ENCODE measurements at regions not wholly inside any gene's neighbourhood (a gene's known extent, or its start where the extent isn't known, plus 50 kb on each side); places are given as distances from the start of the nearest gene placed in this dataset.

DNA sequence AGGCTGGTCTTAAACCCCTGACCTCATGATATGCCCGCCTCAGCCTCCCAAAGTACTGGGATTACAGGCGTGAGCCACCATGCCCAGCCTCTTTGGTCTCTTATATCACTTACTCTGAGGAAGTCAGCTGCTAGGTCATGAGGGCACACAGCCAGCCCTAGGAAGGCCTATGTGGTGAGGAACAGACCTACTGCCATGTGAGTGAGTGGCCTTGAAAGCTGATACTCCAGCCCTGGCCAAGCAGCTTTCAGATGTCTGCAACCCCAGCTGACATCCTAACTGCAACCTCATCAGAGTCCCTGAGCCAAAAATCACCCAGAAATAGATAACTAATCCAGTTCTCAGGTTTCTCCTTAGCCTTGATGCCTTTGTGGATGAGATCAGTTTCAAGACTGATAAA is 224.3 kb downstream of the EDEM1 start:
- Histone ChIP-seq H3K4me1 (ENCODE audit: insufficient read depth, low read length) (no peaks in the 10 kb centered on the region), H3K36me3 (ENCODE audit: insufficient read depth, low read length) (no peaks in the 10 kb centered on the region), H3K9ac (ENCODE audit: low read depth, low read length) (no peak overlapping the region), H3K9me3 (ENCODE audit: control insufficient read depth, insufficient read depth, low read length) (no peaks in the 10 kb centered on the region)

DNA sequence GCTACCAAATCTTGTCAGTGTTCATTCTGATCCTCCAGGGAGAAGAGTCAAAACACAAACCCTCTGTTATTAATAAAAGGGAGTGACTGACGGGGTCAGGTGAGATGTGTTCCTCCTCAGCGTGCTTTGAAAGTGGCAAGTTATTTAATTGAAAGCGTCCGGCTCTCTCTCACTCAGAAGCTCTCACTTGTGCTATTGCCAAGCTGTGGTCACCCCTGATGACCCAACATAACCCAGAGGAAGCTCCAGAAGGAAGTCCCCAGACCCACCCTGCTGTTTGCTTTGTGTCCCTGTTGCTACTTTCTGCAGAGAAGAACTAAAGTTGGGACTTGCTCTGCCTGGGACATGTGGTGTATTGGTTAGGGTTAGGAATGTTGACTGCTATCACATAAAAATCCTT is 235.6 kb downstream of the EDEM1 start:
- no peaks in the 10 kb centered on the region for H3K36me3 ChIP-seq (ENCODE audit: insufficient read depth, low read length)
- no peak overlapping the region for H3K9ac ChIP-seq (ENCODE audit: low read depth, low read length)

DNA sequence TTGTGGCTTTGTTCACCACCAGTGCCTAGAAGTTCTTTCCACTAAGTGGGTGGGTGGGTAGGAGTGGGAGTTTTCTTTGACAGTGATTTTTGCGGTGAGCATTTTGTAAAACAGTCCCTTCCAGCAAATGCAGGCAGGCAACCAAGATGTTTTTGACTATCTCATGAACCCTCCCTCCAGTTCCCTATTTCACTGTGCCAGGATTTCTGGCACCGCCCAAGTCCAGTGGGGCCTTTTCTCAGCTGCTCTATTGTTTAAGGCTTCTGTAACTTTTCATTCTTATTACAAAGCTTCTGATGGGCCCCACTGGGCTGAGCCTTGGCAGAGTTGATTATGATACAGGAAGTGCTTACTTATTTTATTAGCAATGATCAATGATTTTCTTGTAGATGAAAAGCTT is 236.0 kb downstream of the EDEM1 start:
- H3K4me1 ChIP-seq (ENCODE audit: insufficient read depth, low read length), result peaks cover 2% of the 10 kb centered on the region; the same call in 1 of the 2 replicates
- H3K9me3 ChIP-seq (ENCODE audit: control insufficient read depth, insufficient read depth, low read length), result no peaks in the 10 kb centered on the region
- no peaks in the 10 kb centered on the region for H3K36me3 ChIP-seq (ENCODE audit: insufficient read depth, low read length)
- H3K9ac ChIP-seq (ENCODE audit: low read depth, low read length), result no peak overlapping the region

More for the DNA sequence above, 235.6 kb downstream of the EDEM1 start:
- Histone ChIP-seq H3K4me1 (ENCODE audit: insufficient read depth, low read length) (peaks cover 2% of the 10 kb centered on the region; the same call in 1 of the 2 replicates), H3K9me3 (ENCODE audit: control insufficient read depth, insufficient read depth, low read length) (no peaks in the 10 kb centered on the region)

DNA sequence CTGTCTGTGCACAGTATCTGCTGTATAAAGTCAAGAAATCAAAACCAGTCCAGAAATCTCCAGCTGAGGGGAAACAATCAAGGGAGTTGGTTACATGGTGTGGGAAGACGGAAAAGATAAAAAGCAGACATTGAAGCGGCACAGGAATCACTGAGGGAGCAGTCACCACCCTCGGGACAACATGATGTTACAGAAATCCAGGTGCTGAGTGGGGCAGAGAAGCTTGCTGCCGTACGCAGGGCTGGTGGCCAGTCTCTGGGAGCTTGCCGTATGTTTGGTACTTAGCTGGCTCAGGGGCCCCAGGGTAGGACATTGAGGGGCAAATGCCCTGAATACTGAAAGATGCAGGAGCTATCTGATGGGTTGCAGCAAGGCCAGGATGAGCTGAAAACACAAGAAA is 237.9 kb downstream of the EDEM1 start:
- H3K4me1 ChIP-seq (ENCODE audit: insufficient read depth, low read length), result peaks cover 2% of the 10 kb centered on the region; the same call in 1 of the 2 replicates
- H3K9ac ChIP-seq (ENCODE audit: low read depth, low read length), result no peak overlapping the region
- H3K9me3 ChIP-seq (ENCODE audit: control insufficient read depth, insufficient read depth, low read length), result no peaks in the 10 kb centered on the region
- H3K36me3 ChIP-seq (ENCODE audit: insufficient read depth, low read length), result no peaks in the 10 kb centered on the region

DNA sequence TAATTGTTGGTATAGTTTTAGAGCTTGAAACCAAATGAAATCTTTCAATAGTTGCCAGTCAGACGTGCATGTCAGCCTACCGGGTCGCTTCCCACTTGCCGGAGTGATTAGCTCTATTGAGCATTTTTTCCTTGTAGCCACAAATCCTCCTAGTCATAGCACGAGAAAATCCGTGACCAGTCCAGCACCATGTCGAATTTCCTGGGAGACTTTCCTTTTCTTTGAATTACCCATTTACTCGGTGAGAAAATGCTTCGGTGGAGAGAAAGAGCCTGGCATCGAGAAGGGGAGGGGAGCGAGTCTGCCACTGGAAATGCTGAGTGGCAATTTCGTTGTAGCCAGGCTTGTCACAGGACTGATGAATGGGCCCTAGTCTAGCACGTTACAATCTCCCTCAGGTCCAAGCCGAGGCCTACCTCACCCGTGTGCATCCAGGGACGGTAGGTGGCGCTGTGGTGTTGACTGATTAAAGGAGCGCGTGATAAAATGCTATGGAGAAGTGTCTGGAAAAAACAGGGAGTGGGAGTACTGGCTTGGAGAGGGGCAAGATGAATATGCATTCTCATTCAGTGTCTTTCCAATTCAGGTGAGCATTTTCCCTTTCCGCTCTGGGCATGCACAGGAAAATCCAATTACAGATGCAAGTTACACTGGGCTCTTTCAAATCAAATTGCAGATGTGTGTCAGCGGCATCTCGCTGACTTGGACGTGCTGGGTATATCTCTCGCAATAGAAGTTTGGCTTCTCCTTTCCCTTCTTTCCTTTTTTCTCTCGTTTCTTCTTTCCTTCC is 238.8 kb downstream of the EDEM1 start:
- H3K9ac ChIP-seq (ENCODE audit: low read depth, low read length), result no peak overlapping the region
- H3K4me1 ChIP-seq (ENCODE audit: insufficient read depth, low read length), result peaks cover 2% of the 10 kb centered on the region; the same call in 1 of the 2 replicates
- H3K9me3 ChIP-seq (ENCODE audit: control insufficient read depth, insufficient read depth, low read length), result no peaks in the 10 kb centered on the region
- no peaks in the 10 kb centered on the region for H3K36me3 ChIP-seq (ENCODE audit: insufficient read depth, low read length)

DNA sequence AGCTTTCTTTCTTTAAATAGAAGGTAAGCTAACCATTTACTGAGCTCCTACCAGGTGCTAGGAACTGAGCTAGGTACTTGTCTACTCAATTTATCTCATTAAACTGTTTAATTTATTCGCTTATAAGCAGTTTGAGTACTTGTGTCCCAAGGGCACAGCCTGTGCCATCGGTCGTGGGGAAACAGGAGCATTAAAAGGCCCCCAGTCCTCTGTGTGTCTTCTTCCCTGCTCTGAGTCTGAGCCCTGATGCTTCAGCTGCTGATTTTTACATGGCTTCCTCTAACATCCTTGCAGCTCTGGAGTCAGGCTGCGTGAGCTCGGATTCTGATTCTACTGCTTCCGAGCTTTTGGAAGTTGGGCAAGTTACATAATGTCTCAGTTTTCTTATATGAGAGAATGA is 239.5 kb downstream of the EDEM1 start:
- Histone ChIP-seq H3K36me3 (ENCODE audit: insufficient read depth, low read length) (no peaks in the 10 kb centered on the region), H3K4me1 (ENCODE audit: insufficient read depth, low read length) (peaks cover 2% of the 10 kb centered on the region; the same call in 1 of the 2 replicates), H3K9ac (ENCODE audit: low read depth, low read length) (no peak overlapping the region), H3K9me3 (ENCODE audit: control insufficient read depth, insufficient read depth, low read length) (no peaks in the 10 kb centered on the region)

DNA sequence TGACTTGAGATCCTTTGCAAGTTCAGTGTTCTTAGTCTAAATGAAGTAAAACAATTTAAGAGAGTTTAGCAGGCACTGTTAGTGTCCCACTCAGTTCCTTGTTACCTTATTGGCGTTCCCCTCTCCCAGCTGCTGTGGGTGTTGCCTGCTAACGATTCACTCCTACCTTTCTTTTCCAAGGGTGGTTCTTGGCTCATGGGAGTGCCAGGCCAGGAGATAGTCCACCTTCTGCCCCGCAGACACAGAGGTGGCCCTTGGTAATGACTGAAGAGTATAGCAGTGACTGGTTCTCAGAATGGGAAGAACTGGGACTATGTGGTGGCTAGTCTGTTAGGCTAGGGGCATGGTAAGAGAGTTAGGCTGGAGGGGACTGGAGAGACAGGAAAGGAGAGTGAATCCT is 240.4 kb downstream of the EDEM1 start:
- peaks cover 2% of the 10 kb centered on the region; the same call in 1 of the 2 replicates for H3K4me1 ChIP-seq (ENCODE audit: insufficient read depth, low read length)
- H3K9me3 ChIP-seq (ENCODE audit: control insufficient read depth, insufficient read depth, low read length), result no peaks in the 10 kb centered on the region
- no peak overlapping the region for H3K9ac ChIP-seq (ENCODE audit: low read depth, low read length)
- H3K36me3 ChIP-seq (ENCODE audit: insufficient read depth, low read length), result no peaks in the 10 kb centered on the region

DNA sequence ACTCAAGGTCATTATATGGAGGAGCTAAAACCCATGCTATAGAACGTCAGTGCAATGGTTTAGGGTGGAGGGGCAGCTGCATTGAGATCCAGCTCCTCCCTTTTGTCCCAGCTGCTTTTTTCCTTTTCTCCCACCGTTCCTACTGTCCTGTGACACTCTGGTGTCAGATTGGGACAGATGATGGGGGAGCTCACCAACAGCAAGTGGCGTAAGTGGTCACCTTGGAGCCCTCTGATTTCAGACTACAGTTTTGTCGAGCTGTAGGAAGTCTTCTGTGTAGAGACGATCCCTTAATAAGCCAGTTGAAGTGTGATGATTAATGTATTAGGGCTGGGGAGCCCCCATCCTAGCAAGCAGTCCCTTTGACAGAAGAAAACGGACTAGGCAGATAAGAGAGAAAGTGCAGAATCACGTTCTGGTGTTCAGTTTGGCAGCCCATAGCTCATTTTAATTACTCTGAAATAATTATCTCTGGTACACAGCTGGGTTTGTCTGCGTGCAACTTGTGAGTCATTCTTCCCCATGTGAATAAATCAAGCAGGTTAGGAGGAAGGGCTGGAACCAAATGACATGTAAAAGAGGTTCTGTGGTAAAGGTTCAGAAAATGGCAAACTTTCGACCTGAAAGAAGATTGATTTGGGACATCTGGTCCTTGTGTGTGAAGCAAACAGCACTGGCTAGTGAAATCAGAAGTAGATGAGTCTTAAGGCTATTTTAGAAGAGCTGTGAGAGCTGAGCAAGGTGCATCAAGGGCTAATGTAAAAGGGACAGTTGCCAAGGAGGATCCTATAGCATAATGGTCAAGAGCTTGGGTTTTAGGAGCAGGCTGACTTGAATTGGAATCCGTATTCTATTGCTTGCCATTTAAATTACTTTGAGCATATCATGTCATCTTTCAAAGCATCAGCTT is 241.4 kb downstream of the EDEM1 start:
- H3K9ac ChIP-seq (ENCODE audit: low read depth, low read length), result no peak overlapping the region
- peaks cover 2% of the 10 kb centered on the region; the same call in 1 of the 2 replicates for H3K4me1 ChIP-seq (ENCODE audit: insufficient read depth, low read length)
- H3K36me3 ChIP-seq (ENCODE audit: insufficient read depth, low read length), result no peaks in the 10 kb centered on the region
- no peaks in the 10 kb centered on the region for H3K9me3 ChIP-seq (ENCODE audit: control insufficient read depth, insufficient read depth, low read length)

DNA sequence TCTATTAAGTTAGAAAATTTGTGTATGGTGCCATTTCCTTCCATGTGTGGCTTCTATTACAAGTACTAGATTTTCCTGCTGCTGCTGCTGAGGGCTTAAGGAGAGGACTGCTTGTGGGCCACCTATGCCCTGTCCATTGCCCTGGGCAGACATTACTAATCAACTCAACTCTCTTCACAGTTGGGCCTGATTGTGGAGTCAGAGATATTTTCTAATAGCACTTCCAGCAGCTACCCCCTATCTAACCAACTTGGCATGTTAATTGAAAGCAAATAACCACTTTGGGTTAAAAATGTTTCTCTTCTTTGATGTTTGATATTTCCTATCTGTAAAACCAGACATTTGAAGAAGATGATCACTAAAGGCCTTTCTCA is 242.0 kb downstream of the EDEM1 start:
- H3K9ac ChIP-seq (ENCODE audit: low read depth, low read length), result no peak overlapping the region
- H3K36me3 ChIP-seq (ENCODE audit: insufficient read depth, low read length), result no peaks in the 10 kb centered on the region
- peaks cover 2% of the 10 kb centered on the region; the same call in 1 of the 2 replicates for H3K4me1 ChIP-seq (ENCODE audit: insufficient read depth, low read length)
- no peaks in the 10 kb centered on the region for H3K9me3 ChIP-seq (ENCODE audit: control insufficient read depth, insufficient read depth, low read length)

DNA sequence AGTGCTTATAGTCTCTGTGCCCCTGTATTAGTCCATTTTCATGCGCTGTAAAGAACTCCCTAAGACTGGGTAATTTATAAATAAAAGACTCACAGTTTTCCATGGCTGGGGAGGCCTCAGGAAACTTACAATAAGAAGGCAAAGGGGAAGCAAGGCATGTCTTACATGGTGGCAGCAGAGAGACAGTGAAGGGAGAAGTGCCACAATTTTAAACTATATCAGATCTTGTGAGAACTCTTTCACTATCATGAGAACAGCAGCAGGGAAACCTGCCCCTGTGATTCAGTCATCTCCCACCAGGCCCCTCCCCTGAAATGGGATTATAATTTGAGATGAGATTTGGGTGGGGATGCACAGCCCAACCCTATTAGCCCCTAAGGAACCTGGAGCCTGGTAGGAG is 243.2 kb downstream of the EDEM1 start:
- Histone ChIP-seq H3K36me3 (ENCODE audit: insufficient read depth, low read length) (no peaks in the 10 kb centered on the region), H3K4me1 (ENCODE audit: insufficient read depth, low read length) (peaks cover 2% of the 10 kb centered on the region; the same call in 1 of the 2 replicates), H3K9me3 (ENCODE audit: control insufficient read depth, insufficient read depth, low read length) (no peaks in the 10 kb centered on the region), H3K9ac (ENCODE audit: low read depth, low read length) (no peak overlapping the region)

DNA sequence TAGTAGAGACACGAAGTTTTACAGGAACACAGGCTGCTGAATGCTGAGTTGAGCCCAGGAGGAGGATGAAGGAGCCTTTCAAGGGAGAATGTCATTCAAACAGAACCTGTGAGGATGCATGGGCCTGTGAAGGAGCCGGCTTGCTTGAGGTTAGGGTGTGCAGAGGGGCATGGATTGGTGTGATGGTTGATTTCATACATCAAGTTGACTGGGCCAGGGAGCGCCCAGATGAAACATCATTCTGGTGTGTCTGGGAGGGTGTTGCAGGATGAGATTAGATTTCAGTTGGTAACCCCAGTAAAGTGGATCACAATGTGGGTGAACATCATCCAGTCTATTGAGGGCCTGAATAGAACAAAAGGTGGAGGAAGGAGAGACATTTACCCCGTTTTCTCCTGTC is 243.6 kb downstream of the EDEM1 start:
- Histone ChIP-seq H3K9me3 (ENCODE audit: control insufficient read depth, insufficient read depth, low read length) (no peaks in the 10 kb centered on the region), H3K4me1 (ENCODE audit: insufficient read depth, low read length) (peaks cover 2% of the 10 kb centered on the region; the same call in 1 of the 2 replicates), H3K9ac (ENCODE audit: low read depth, low read length) (no peak overlapping the region), H3K36me3 (ENCODE audit: insufficient read depth, low read length) (no peaks in the 10 kb centered on the region)

DNA sequence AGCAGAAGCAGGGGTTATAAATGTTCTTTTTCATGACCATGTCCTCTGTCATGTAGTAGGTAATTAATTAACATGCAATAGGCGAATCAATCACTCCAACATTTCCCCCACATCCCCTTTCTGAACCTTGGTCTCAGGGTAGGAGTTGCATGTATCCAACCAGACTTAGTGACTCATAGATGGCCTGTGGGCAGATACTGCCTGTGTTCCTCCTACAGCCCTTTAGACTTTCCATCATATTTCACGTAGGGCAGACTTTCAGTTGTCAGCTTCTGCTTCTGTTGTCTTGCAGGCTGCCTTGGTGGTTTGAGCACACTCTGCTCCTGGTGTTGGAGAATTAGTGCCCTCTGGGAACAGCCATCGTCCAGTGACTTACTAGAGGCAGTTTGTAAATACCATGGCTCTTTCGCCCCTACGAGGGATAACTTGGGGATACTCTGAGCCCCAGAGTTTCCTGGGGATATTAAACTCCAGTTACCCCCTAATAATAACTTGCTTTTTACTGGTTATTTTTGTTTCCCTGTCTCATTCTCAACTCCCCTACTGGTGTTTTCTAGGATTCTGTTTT is 244.4 kb downstream of the EDEM1 start:
- no peaks in the 10 kb centered on the region for H3K9me3 ChIP-seq (ENCODE audit: control insufficient read depth, insufficient read depth, low read length)
- H3K36me3 ChIP-seq (ENCODE audit: insufficient read depth, low read length), result no peaks in the 10 kb centered on the region
- H3K9ac ChIP-seq (ENCODE audit: low read depth, low read length), result no peak overlapping the region
- no peaks in the 10 kb centered on the region for H3K4me1 ChIP-seq (ENCODE audit: insufficient read depth, low read length)

DNA sequence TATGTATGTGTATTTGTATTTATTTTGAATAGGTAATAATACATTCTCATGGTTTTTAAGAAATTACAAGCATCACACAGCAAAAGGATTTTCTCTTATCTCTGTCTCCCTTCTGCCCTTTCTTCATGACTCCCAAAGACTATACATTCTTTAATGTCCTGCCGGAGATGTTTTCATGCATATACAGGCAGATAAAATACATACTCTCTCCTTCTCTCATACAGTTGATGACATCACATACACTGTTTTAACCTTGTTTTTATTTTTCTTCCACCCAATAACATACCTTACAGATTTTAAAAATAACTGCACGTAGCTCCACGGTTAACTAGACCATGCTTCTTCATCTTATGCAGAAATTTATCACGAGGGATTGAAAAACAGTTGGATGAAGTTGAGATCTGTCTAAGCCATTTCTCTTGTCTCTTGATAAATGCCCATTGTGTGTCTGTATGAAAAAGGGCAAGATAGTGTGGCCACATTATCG is 249.8 kb downstream of the EDEM1 start:
- Histone ChIP-seq H3K9me3 (ENCODE audit: control insufficient read depth, insufficient read depth, low read length) (no peaks in the 10 kb centered on the region), H3K4me1 (ENCODE audit: insufficient read depth, low read length) (no peaks in the 10 kb centered on the region), H3K36me3 (ENCODE audit: insufficient read depth, low read length) (no peaks in the 10 kb centered on the region), H3K9ac (ENCODE audit: low read depth, low read length) (no peak overlapping the region)

DNA sequence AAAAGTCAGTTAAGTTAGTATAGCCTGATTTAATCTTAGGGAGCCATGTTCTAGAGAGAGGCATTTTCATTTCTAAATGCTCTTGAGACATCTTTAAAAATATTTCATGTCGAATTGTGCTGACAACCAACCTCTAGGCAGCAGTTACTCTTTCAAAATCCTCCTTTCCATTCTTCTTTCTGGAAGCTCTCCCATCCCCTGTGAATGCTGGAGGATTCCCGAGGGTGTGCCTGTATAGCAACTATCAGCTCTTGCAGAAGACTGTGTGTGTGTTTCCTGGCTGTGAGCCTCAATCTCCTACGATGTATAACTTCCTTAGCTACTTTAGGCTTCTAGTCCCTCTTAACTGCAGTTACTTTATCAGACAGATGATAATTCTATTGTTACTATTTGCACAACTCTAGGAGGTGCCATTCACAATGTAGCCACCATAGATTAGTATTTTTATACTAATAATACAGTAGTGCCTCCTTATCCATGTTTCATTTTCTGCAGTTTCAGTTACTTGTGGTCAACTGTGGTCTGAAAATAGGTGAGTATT is 250.3 kb downstream of the EDEM1 start:
- no peak overlapping the region for H3K9ac ChIP-seq (ENCODE audit: low read depth, low read length)
- H3K4me1 ChIP-seq (ENCODE audit: insufficient read depth, low read length), result no peaks in the 10 kb centered on the region
- H3K36me3 ChIP-seq (ENCODE audit: insufficient read depth, low read length), result no peaks in the 10 kb centered on the region
- no peaks in the 10 kb centered on the region for H3K9me3 ChIP-seq (ENCODE audit: control insufficient read depth, insufficient read depth, low read length)
